ENCODE measurements at regions not wholly inside any gene's neighbourhood (a gene's known extent, or its start where the extent isn't known, plus 50 kb on each side); places are given as distances from the start of the nearest gene placed in this dataset.

GRCh38 chr5:68710514-68710913 is 383.3 kb upstream of the SLC30A5 start:
- Histone ChIP-seq H3K4me1 (ENCODE audit: control insufficient read depth in 1 of 2, insufficient read depth in 2 of 2, low read length in 2 of 2) (no peaks in the 10 kb centered on the region), H3K27me3 (ENCODE audit: control insufficient read depth in 2 of 2, insufficient read depth in 2 of 2, low read length in 2 of 2) (no peaks in the 10 kb centered on the region), H3K79me2 (ENCODE audit: insufficient read depth, low read length) (no peaks in the 10 kb centered on the region), H2AFZ (ENCODE audit: insufficient read depth, low read depth, low read length, poor library complexity, severe bottlenecking) (no peak overlapping the region), H3K9me3 (replicated peaks in 1 of 2; ENCODE audit: control insufficient read depth in 1 of 2, insufficient read depth in 1 of 2, low read length in 2 of 2) (peaks cover 0 to 4% of the 10 kb centered on the region in 2 donors), H3K4me2 (replicated peaks; ENCODE audit: extremely low read depth, low read length, poor library complexity, severe bottlenecking) (no peak overlapping the region), H3K9ac (ENCODE audit: insufficient read depth, low read length, poor library complexity, severe bottlenecking) (no peak overlapping the region), H3K27ac (ENCODE audit: low read depth in 1 of 2, low read length in 2 of 2) (no peak overlapping the region), H3K4me3 (replicated peaks in 1 of 3; ENCODE audit: low read depth in 2 of 3, low read length in 3 of 3) (no peak overlapping the region), H3K36me3 (replicated peaks in 1 of 2; ENCODE audit: control insufficient read depth in 1 of 2, insufficient read depth in 2 of 2, low read length in 2 of 2) (no peaks in the 10 kb centered on the region), H4K20me1 (ENCODE audit: insufficient read depth, low read length) (no peaks in the 10 kb centered on the region)
- no peak for TF ChIP-seq CTCF (IDR thresholded peaks at IDR 0.05)
- no peaks in the 10 kb centered on the region for H3K27me3 Mint-ChIP-seq (ENCODE audit: low read depth in 3 of 3)
- no peaks in the 10 kb centered on the region for H3K36me3 Mint-ChIP-seq
- H3K4me1 Mint-ChIP-seq, result no peaks in the 10 kb centered on the region
- H3K27ac Mint-ChIP-seq, result no peak overlapping the region
- no peak for DNase-seq
- H3K9me3 Mint-ChIP-seq, result peaks cover 2 to 8% (median 5%) of the 10 kb centered on the region in 7 donors
- H3K4me3 Mint-ChIP-seq, result no peak overlapping the region
- intact Hi-C loops (cut with micrococcal nuclease), result no loop called here
- 79% methylated on average over 1 of the region's 1 CpG for WGBS (ENCODE audit: insufficient coverage)

DNA sequence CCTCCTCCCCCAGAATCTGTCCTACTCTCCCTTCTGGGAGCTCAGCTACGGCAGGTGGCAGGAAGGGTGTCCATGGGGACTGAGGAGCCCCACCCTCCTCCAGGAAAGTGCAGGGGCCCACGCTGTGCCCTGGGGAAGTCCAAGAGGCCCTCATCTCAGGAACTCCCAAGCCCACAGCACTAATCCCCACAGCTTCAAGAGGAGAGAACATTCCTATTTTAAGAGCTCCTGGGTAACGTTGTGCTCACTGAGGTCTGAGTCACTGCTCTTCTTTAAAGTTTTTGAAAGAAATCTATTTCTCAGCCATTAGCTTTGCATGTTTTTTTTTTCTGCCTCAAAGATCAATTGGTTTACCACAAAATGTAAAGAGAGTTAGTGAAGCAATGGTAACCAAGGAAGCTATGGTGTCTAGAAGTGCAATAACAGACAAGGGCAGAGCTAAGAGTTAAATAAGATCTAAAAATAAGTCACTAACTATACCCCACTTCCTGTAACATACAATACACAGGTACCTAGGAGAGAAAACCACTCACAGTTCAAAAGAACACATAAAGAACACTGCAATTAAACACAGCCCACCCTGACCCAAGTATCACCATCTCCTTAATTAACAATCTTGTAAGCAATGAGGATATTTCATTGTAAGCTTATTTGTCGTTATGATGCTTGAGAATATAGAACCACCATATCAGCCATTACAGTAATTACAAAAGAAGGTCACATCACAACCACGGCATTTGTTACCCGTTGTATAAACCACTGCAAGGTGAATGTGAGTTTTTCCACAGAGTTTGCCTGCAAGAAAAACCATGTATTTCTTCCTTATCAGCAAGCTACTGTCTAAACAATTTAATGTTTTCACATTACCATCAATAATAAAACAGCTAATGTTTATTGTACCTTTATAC is 382.3 kb upstream of the SLC30A5 start:
- H3K27ac ChIP-seq (ENCODE audit: low read depth in 1 of 2, low read length in 2 of 2), result no peak overlapping the region
- Mint-ChIP-seq H3K36me3 (no peaks in the 10 kb centered on the region), H3K9me3 (peaks cover under 1 to 8% (median 6%) of the 10 kb centered on the region in 7 donors), H3K27ac (peak overlapping the region in 1 of 7 donors; percentile 37), H3K4me3 (no peak overlapping the region), H3K4me1 (no peaks in the 10 kb centered on the region), H3K27me3 (ENCODE audit: low read depth in 3 of 3) (peaks cover 0 to 2% (median 1%) of the 10 kb centered on the region in 3 donors)
- no peak overlapping the region for H3K9ac ChIP-seq (ENCODE audit: insufficient read depth, low read length, poor library complexity, severe bottlenecking)
- no peak for TF ChIP-seq CTCF (IDR thresholded peaks at IDR 0.05)
- no peaks in the 10 kb centered on the region for H3K27me3 ChIP-seq (ENCODE audit: control insufficient read depth in 2 of 2, insufficient read depth in 2 of 2, low read length in 2 of 2)
- peaks cover 0 to 1% of the 10 kb centered on the region in 2 donors for H3K9me3 ChIP-seq (replicated peaks in 1 of 2; ENCODE audit: control insufficient read depth in 1 of 2, insufficient read depth in 1 of 2, low read length in 2 of 2)
- no peak overlapping the region for H2AFZ ChIP-seq (ENCODE audit: insufficient read depth, low read depth, low read length, poor library complexity, severe bottlenecking)
- H4K20me1 ChIP-seq (ENCODE audit: insufficient read depth, low read length), result no peaks in the 10 kb centered on the region
- no peaks in the 10 kb centered on the region for H3K36me3 ChIP-seq (replicated peaks in 1 of 2; ENCODE audit: control insufficient read depth in 1 of 2, insufficient read depth in 2 of 2, low read length in 2 of 2)
- DNase-seq, result no peak
- WGBS (ENCODE audit: insufficient coverage), result 60% methylated on average over 1 of the region's 6 CpGs
- H3K4me2 ChIP-seq (replicated peaks; ENCODE audit: extremely low read depth, low read length, poor library complexity, severe bottlenecking), result no peak overlapping the region
- no peaks in the 10 kb centered on the region for H3K79me2 ChIP-seq (ENCODE audit: insufficient read depth, low read length)
- H3K4me1 ChIP-seq (ENCODE audit: control insufficient read depth in 1 of 2, insufficient read depth in 2 of 2, low read length in 2 of 2), result no peaks in the 10 kb centered on the region
- intact Hi-C loops (cut with micrococcal nuclease), result no loop called here
- H3K4me3 ChIP-seq (replicated peaks in 1 of 3; ENCODE audit: low read depth in 2 of 3, low read length in 3 of 3), result no peak overlapping the region

Measured in CD14-positive monocyte (primary cell).